D341Med (cell line): ENCODE measurements at regions not wholly inside any gene's neighbourhood (a gene's known extent, or its start where the extent isn't known, plus 50 kb on each side); places are given as distances from the start of the nearest gene placed in this dataset.
"Not testable (repeated sequence)": the region's sequence is repeated elsewhere in the genome, so short reads cannot be mapped to it uniquely, and the experiment has no call there.

Experiments
- DNase-seq: peaks from one replicate; pipeline ENCODE4 v3.0.0; 2012; ENCODE audit warnings: low spot score

- DNase-seq: no peak
Observed at GRCh38 chr11:134497586-134497985, 85.5 kb upstream of the B3GAT1 start.

GRCh38 chr11:134496058-134496457 is 84.0 kb upstream of the B3GAT1 start:
- DNase-seq: not testable (repeated sequence)

- not testable (repeated sequence) for DNase-seq
Observed at GRCh38 chr11:134494395-134494794, 82.4 kb upstream of the B3GAT1 start.

- DNase-seq: not testable (repeated sequence)
Observed at GRCh38 chr11:134492411-134492810, 80.4 kb upstream of the B3GAT1 start.

- no peak for DNase-seq
Observed at GRCh38 chr11:134489728-134490127, 77.7 kb upstream of the B3GAT1 start.

GRCh38 chr11:134488913-134489312 is 76.9 kb upstream of the B3GAT1 start:
- DNase-seq: no peak

- DNase-seq: no peak
Observed at GRCh38 chr11:134488512-134488911, 76.5 kb upstream of the B3GAT1 start.

GRCh38 chr11:134487696-134488095 is 75.7 kb upstream of the B3GAT1 start:
- DNase-seq: no peak

- no peak for DNase-seq
Observed at GRCh38 chr11:134486704-134487103, 74.7 kb upstream of the B3GAT1 start.

- no peak for DNase-seq
Observed at GRCh38 chr11:134486106-134486505, 74.1 kb upstream of the B3GAT1 start.

GRCh38 chr11:134485316-134485715 is 73.3 kb upstream of the B3GAT1 start:
- DNase-seq: no peak

GRCh38 chr11:134483857-134484256 is 71.8 kb upstream of the B3GAT1 start:
- no peak for DNase-seq

- no peak for DNase-seq
Observed at GRCh38 chr11:134483291-134483690, 71.2 kb upstream of the B3GAT1 start.

- DNase-seq: no peak
Observed at GRCh38 chr11:134482865-134483264, 70.8 kb upstream of the B3GAT1 start.

- no peak for DNase-seq
Observed at GRCh38 chr11:134481933-134482527, 70.0 kb upstream of the B3GAT1 start.

- DNase-seq: no peak
Observed at GRCh38 chr11:134481135-134481534, 69.1 kb upstream of the B3GAT1 start.

- no peak for DNase-seq
Observed at GRCh38 chr11:134480136-134480712, 68.2 kb upstream of the B3GAT1 start.

- DNase-seq: no peak
Observed at GRCh38 chr11:134479206-134480135, 67.4 kb upstream of the B3GAT1 start.

- DNase-seq: no peak
Observed at GRCh38 chr11:134478611-134479010, 66.6 kb upstream of the B3GAT1 start.

GRCh38 chr11:134478176-134478575 is 66.1 kb upstream of the B3GAT1 start:
- no peak for DNase-seq

GRCh38 chr11:134477486-134477885 is 65.4 kb upstream of the B3GAT1 start:
- no peak for DNase-seq

GRCh38 chr11:134476435-134477021 is 64.5 kb upstream of the B3GAT1 start:
- no peak for DNase-seq

- no peak for DNase-seq
Observed at GRCh38 chr11:134475951-134476350, 63.9 kb upstream of the B3GAT1 start.
